ENCODE measurements at regions not wholly inside any gene's neighbourhood (a gene's known extent, or its start where the extent isn't known, plus 50 kb on each side); places are given as distances from the start of the nearest gene placed in this dataset.
"Not testable (repeated sequence)": the region's sequence is repeated elsewhere in the genome, so short reads cannot be mapped to it uniquely, and the experiment has no call there.

DNA sequence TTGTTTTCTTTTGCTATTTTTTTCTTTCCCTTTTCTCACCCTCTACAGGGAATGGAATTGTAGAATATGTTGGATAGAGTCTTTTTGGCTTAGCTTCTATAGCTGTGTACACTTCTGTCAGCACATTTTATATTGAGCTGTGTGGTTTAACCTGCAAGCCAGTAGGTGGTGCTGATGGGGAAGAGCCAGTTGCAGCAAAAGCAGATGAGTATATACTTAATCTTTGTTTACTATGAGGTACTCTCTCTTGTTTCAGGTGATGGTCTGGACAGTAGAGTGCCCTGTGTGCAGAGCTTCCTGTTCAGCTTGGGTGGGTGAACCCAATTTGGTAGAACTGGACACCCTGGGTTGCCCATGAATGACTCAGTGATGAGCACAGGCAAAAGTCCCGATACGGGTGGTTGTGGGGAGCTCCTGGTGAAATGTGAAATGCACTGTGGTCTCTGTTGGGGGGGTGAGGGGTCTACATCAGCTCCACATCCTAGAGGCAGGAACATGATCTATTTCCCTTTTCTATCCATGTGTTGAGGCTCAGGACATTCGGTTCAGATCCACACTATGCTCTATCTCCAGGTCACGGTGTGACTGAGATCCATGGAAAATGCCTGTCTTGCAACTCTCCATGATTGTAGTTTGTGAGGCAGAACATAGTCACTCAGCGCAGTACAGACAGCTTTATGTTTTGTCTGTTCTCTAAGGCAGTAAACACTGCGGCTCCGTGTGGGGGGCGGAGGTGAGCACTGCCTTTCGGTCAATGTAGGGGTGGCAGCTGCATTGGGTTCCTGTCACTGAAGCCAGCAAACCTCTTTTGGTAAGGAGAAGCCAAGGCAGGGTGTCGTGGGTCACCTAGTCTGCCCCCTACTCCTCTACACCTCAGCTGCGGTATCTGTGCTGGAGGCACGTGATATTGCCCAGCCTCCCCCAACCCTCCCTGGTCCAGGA, 353.2 kb downstream of the PRR16 start:
- no peak for DNase-seq

DNA sequence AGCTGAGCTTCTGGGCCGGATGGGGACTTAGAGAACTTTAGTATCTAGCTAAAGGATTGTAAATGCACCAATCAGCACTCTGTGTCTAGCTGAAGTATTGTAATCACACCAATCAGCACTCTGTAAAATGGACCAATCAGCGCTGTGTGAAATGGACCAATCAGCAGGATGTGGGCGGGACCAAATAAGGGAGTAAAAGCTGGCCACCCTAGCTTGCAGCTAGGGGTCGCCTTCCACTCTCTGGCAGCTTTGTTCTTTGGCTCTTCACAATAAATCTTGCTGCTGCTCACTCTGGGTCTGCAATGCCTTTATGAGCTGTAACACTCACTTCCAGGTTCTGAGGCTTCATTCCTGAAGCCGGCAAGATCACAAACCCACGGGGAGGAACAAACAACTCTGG, 354.0 kb downstream of the PRR16 start:
- no peak for DNase-seq

DNA sequence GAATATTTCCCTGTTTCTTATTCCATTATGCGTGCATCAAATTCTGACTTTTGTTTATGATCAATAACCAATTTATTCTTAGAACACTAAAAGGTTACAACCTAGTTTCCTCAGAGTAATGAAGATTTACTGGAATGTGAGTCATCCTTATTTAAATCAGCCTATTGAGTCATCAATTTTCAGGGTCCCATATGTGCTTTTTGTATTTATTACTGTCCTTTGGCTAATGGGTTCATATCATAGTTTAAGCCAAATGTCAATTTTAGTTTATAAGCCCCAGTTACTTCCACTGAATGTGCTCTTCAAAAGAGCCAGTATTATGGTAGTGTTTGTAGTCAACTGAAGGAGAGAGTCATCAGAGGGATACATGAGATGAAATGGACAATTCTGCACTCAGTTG, 359.2 kb downstream of the PRR16 start:
- no peak for DNase-seq

DNA sequence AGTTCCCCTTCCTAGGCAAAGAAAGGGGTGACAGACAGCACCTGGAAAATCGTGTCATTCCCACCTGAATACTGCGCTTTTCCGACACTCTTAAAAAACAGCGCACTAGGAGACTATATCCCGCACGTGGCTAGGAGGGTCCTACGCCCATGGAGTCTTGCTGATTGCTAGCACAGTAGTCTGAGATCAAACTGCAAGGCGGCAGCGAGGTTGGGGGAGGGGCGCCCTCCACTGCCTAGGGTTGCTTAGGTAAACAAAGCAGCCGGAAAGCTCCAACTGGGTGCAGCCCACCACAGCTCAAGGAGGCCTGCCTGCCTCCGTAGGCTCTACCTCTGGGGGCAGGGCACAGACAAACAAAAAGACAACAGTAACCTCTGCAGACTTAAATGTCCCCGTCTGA, 367.5 kb downstream of the PRR16 start:
- DNase-seq = not testable (repeated sequence)

DNA sequence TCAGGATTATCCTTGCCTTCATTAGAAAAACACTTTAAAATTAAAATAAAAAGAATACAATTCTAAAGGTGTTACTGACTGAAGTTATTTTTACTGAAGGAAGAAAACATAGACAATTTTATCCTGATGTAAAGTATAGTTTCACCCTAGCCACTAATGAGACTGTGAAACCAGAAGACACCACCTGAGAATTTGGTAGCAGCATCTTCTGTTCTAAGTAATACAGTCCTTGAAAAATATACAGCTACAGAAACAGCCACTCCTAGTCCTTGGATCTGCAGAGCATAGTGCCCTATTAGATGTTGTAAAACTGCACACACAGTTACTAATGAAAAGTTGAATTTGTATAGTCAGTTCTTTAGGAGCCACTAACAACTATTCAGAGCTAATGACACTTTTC, 377.7 kb downstream of the PRR16 start:
- no peak for DNase-seq

DNA sequence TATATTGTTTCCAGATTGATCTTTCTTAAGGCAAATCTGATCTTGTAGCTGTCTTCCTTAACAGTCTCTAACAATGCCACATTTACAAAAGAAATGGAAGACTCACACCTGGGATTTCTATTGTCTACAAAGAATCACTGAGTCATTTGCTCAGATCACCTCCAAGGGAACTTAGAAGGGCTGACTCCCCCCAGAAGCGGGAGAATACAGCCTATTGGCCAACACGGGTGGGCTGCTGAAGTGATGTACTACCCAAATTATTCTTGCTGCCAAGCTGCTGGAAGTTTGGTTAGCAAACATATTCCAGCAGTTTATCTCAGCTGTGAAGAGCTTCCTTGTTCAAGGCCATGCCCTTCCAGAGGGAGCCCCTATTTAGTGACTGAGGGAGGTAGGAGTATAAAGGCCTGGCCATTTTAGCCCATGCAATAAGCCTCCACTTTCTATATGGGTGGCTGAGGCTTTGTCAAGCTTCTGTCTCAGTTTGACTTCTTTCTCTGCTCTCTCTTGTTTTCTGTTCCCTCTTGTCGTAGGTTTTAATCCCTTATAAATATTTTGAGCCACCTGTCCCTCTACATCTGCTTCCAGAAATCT, 379.4 kb downstream of the PRR16 start:
- DNase-seq = no peak

DNA sequence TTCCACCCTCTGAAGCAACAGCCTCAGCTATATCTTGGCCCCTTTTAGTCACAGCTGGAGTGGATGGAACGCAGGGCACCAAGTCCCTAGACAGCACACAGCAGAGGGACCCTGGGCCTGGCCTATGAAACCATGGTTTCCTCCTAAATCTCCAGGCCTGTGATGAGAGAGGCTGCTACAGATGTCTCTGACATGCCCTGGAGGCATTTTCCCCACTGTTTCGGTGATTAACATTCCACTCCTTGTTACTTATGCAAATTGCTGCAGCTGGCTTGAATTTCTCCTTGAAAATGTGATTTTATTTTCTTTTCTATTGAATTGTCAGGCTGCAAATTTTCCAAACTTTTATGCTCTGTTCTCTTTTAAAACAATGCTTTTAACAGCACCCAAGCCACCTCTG, 384.8 kb downstream of the PRR16 start:
- DNase-seq = no peak

DNA sequence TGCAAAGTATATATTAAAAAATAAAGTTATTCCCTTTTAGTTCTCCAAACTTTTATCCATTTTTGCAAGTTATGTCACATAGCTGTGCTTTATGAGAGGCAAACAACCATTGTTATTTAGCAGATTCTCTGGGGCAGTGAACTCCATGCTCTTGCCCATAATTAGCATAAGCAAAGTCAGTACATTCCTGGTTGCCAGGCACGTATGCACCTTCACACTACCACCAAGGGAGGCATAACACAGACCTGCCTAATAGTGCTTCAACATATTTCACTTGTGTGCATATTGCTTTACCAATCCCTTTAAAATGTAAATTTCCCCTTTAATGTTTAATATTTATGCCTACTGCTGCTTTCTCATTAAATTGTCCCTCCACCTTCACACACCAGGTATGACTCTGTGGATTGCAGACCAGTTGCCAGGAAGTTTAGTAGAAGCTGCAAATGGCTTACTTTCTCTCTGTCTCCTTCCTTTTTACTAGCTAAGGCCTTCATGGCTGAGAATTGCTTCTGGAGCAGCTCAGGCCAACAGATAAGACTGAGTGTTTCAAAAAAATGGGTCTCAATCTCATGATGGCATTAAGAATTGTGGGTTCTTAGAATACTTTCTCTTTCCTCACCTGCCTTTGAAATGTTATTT, 388.2 kb downstream of the PRR16 start:
- DNase-seq = no peak

DNA sequence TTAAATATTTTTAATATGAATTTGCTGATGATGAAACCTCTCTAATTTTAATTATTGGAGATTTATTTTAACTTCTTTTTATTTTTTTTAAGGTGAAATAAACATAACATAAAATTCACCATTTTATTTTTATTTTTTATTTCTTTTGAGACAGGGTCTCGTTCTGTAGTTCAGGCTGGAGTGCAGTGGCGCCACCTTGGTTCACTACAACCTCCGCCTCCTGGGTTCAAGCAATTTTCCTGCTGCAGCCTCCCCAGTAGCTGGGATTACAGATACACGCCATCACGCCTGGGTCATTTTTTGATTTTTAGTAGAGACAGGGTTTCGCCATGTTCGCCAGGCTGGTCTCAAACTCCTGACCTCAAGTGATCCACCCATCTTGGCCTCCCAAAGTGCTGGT, 402.9 kb downstream of the PRR16 start:
- no peak for DNase-seq

DNA sequence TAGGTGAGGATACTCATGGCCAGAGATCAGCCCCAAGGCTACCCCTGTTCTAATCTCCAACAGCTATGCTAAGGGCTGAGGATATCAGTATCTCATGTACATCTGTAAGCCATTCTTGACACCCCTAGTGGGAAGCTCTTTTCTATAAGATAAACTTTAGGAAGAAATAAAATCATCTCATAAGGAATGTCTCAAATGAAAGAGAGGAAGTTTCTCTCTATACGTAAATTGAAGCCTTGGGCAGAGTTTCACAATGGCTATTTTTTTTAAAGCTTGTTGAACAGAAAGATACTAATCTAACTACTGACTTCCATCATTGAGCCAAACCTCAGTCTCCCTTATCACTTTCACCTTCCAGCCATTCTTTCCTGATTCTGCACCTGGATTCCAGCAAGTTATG, 405.7 kb downstream of the PRR16 start:
- no peak for DNase-seq

DNA sequence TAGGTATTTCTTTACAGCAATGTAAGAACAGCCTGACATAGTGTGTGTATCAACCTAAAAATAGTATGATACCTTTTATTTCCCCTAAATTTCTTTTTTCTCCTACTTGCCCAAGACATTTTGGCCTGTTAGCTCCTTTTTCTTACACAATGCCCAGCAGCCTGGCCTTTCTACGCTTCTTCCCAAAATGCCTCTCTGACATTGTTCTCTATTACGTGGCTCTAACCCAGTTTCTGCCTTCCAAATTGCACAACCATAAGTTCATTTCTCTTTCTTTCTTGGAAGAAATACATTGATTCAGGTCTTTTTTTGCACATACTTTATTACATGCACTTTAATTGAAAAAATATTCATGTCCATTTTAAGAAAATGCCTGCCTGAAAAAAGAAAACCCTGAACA, 408.2 kb downstream of the PRR16 start:
- DNase-seq = no peak

DNA sequence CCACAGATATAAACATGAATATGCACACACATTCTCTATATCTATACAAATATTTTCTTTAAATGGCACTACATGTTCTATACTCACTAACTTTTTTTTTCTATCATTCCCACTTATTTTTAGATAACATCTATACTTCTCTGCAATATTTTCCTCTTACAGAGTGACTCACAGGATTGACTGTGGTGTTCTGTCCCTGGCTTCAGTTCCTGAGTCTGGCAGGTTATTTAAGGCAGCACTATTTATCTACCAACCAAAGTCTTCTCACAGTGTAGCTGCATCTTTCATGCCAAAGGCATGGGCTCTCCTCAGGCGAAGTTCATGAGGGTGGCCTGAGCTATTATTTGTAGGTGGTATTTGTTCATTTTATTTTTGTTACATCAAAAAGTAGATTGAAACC, 409.0 kb downstream of the PRR16 start:
- DNase-seq = no peak

DNA sequence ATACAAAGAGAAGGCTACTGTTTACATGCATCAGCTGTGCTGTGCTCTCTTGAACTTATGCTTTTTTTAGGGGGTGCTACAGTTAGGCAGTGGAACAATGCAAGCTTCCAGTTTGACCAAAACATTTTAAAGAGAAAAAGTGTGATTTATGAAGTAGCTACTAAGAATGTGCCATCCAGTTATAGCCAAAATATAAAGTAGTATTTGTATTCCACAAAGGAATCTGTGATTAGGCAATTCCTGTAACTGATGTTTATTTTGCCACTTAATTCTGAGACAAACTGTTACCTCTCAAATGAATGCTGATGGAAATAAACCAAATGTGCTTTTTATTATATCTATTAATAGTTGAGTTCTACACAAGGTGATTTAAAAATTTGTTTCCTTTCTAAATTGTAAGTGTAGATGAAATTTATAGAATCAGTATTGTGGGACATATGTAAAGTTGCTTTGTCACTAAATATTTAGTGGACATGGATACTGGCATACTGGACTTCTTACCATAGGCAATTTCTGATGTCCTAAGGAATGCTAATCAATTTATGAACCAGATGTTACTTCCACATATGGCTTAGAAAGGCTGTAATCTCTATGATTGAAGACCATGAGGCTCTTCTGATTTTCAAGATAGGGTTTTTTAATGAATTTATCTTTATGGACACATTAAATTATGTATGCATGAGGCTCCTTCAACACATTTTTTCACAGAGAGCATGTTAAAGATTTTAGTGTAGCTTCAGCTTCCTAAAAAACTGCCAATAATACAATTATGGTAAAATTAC, 410.2 kb downstream of the PRR16 start:
- DNase-seq = no peak

DNA sequence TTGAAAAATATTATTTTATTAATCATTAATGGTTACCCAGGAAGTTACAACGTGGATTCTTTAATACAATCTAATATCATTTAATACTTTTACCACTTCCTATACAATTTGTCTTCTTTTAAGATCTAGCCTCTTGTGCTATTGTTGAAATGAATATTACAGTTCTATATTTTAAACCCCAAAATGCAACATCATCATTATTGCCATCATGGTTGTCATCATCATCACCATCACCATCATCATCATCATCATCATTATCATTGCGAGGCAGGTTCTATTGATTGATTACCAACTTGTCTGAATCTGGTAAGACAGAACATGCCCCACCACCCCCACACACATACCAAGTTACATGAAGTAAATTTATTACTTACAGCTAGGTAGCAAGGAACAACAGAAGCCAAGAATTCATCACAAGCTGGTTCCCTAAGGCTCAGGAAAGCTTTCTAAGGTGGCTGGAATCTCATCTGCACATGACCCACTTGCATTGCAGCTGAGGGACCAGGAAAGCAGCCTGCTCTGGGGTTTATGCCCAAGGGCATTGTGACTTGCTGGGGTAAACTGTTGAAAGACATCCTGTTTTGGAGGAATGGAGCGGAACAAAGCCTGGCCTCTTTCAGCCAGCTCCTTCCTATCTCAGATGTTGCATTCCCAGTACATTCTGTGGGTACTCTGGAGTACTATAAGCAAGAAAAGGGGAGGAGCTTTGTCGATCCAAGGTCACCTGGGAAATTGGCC, 418.1 kb downstream of the PRR16 start:
- no peak for DNase-seq

DNA sequence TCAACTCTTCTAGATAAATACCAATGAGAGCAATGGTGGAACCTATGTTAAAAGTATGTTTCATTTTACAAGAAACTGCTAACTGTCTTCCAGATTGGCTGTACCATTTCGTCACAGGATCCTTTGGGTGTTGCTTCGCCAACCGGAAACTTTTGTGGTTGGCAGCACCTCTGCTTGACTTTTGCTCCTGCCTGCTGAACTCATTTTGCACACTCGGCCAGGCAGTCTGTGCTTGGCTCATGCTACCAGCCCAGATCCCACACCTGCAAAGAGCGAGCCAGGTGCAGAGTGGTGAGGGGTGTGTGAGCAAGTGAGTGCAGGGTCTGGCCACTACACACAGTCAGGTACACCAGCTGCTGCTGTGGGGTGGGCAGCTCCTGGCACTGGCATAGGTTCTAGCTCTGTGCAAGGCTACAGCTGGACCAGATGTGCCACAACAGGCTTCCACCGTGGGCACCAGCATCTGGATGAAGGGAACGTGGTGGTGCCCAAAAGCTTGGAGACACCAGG, 422.3 kb downstream of the PRR16 start:
- DNase-seq = no peak

DNA sequence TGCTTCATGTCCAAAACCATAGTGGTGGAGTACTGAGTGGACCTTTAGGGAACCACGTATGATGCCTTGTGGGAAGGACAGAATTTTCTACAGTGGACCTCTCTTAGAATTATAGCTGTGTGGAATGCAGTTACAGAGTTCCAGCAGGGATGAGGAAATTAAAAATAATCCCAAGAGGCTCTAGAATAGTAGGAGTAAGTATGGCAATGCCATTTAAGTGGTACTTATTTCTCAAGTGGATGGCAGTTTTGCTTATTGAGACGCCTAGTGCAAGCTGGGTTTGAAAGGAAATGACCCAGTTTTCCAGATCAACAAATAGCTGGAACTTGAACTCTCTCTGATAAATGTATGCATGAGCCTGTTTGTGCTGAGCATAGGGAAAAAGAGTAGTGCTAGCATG, 431.6 kb downstream of the PRR16 start:
- no peak for DNase-seq

DNA sequence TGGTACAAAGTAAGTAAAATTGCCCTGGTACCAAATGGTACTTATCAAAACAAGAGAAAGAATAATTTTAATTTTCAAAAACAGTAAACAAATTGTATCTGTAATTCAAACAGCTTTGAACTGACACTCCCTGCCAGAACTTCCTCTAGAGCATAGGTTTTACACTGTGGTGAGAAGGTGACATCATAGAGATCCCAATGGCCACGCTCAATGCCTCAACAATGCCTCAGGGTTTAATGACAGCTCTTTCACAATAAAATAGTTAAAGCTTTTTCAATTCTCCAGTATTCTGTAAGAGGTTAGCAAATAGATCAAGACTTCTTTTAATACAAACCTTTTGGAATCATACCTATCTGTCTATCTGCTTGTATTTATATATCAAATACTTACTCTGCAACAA, 437.1 kb downstream of the PRR16 start:
- DNase-seq = no peak

DNA sequence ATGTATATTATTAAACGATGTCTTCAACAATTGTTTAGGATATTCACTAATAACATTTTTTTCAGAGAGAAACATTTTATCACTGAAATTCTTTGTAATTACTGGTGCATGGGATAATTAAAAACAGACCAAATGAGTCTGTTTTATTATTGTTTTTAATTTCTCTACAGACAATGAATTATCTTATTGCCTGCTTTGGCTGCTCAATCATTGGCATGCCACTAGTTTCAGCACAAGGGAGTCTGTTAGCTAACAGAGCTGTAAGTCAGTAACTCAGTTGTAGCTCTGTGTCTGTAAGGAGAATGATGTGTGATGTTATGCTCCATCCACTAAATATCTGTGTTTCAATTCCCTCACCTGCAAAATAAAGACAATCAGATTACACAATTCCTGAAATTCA, 443.9 kb downstream of the PRR16 start:
- DNase-seq = no peak

DNA sequence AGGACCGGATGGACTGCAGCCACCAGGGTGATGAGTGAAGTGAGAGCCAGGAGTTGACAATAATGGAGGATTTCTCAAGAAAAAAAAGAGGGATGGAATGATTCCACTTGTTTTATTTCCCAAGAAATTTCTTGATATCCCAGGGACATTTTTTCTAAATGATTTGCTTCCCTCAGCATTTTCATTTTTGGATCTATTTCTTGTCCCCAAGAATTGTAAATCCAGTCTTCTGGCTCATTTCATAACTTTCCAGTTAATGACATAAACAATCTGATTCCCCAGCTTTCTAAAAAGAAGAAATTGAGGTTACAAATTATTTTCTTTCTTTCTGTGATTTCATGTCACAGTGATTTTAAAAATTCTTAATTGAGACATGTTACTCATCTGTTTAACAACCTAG, 446.5 kb downstream of the PRR16 start:
- DNase-seq = no peak

DNA sequence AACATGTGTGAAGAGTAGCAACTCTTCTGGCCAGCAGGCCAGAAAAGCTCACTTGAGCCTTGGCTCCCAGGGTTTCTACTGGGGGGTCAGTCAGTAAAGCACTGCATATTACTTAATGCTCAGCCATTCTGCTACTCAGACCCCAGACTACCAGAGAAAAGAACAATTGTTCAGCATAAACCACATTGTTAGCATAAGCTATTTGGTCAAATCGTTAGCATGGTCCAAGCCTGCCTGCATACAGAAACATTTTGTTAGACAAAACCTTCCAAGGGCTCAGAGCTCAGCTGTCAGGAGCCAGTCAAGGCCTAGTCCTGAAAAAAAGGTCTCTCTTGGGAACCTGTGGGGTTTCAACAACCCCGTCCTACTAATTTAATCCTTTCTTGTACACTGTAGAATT, 449.3 kb downstream of the PRR16 start:
- DNase-seq = no peak

DNA sequence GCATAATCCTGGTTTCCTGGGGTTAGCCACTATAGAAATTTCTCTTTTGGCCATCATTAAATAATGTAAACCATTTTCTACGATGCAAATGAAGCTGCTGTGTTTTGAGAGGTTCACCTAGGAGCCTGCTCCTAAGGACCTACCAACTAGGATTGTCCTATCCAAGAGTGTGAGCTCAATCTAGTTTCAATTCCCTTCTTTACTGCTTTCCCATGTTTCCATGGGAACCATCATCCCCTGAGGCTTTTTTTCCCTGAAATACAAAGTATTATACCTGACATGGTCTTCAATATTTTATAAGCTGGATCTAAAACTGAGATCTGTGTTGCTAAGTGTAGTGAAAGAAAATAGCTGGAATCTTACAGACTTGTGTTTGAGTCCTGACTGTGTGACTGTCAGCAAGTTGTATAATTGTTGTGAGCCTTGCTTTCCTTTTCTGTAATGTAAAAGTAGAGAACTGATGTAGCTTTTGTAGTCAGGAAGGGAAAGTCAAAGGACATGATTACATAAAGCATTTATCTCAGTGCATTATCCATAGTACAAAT, 453.2 kb downstream of the PRR16 start:
- no peak for DNase-seq

DNA sequence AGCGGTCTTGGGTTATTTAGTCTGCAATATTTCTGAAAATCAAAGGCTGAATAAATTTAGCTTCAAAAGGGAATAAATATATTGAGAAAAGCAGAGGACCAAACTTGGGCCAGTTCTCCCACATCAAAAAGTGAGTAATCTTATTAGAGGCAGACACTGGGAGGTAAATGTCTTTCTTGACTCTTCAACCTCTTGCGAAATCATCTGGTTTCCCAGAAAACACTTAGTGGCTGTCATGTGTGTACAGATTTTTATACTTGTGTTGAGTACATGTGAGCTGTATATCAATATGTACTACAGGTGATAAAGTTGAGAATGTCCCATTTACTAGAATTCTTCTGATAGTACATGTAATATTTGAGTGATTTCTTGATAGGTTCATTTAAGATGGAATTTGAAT, 454.9 kb downstream of the PRR16 start:
- DNase-seq = no peak

Measured in GF-D8 (cell line).